ENCODE measurements at regions not wholly inside any gene's neighbourhood (a gene's known extent, or its start where the extent isn't known, plus 50 kb on each side); places are given as distances from the start of the nearest gene placed in this dataset.

DNA sequence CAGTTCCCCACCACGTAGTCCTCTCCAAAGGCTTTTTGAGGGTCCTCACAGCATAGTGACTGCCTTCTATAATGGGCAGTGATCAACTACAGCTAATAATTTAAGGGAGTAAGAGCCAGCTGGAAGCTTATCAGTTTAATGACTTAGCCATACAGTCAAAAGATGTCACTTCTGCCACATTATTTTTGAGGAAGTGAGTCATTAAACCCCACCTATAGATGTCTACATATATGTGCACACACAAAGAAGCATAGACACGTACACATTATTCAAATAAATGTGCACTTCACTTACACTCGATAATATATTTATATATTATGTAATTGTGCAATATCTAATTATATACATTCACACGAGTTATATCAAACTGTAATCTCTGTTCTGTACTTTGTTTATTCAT lies 1704.7 kb downstream of the KCNT2 start:
- TF ChIP-seq, protein P1, sequence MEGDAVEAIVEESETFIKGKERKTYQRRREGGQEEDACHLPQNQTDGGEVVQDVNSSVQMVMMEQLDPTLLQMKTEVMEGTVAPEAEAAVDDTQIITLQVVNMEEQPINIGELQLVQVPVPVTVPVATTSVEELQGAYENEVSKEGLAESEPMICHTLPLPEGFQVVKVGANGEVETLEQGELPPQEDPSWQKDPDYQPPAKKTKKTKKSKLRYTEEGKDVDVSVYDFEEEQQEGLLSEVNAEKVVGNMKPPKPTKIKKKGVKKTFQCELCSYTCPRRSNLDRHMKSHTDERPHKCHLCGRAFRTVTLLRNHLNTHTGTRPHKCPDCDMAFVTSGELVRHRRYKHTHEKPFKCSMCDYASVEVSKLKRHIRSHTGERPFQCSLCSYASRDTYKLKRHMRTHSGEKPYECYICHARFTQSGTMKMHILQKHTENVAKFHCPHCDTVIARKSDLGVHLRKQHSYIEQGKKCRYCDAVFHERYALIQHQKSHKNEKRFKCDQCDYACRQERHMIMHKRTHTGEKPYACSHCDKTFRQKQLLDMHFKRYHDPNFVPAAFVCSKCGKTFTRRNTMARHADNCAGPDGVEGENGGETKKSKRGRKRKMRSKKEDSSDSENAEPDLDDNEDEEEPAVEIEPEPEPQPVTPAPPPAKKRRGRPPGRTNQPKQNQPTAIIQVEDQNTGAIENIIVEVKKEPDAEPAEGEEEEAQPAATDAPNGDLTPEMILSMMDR (IDR thresholded peaks at IDR 0.05; ENCODE audit: low read length) = no peak
- no peak for TF ChIP-seq EZH2 (IDR thresholded peaks at IDR 0.05; ENCODE audit: borderline replicate concordance, low read length)
